ENCODE measurements at regions not wholly inside any gene's neighbourhood (a gene's known extent, or its start where the extent isn't known, plus 50 kb on each side); places are given as distances from the start of the nearest gene placed in this dataset.

DNA sequence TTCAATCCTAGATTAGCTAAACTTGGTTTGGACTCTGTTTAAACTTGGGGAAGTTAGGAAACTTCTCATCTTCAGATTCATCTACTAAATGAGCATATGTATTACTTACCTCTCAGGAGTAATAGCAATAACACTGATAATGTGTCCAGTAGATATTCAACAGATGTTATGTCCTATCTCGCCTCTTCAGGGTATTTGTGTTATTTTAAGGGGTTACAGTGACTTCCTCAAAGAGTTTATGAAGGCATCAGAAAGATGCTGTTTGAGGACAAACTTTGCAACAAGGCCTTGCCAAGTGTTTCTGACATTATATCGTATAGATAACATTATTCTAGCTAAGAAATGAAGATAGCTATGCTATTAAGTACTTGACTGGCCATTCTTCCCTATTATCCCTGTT is 522.3 kb downstream of the IGSF11 start:
- ChIA-PET POLR2A (no interaction called here), CTCF (interaction anchor here (1.1 kb wide), 1 partner anchor 698 kb away, joined by 3 read pairs; no protein-coding TSS in a partner anchor)
- TF ChIP-seq RAD21 (IDR thresholded peaks at IDR 0.05; ENCODE audit: low read length) (no peak), POLR2AphosphoS5 (IDR thresholded peaks at IDR 0.05; ENCODE audit: low read depth, low read length) (no peak), FOXM1 (IDR thresholded peaks at IDR 0.05; ENCODE audit: low read depth) (no peak), NRF1 (IDR thresholded peaks at IDR 0.05; ENCODE audit: low read depth, low read length) (no peak), SMC3 (IDR thresholded peaks at IDR 0.05; ENCODE audit: low read depth, low read length) (no peak), ZBTB33 (IDR thresholded peaks at IDR 0.05; ENCODE audit: borderline replicate concordance, low read depth) (no peak), EP300 (IDR thresholded peaks at IDR 0.05; ENCODE audit: borderline replicate concordance in 1 of 2, low read depth in 1 of 2, low read length in 1 of 2) (no peak), YY1 (IDR thresholded peaks at IDR 0.05; ENCODE audit: low read depth) (no peak), MEF2A (IDR thresholded peaks at IDR 0.05; ENCODE audit: borderline replicate concordance, low read depth) (no peak), CTCF (IDR thresholded peaks at IDR 0.05) (no peak)

GRCh38 chr3:118525077-118525476 is 509.6 kb downstream of the IGSF11 start:
- Histone ChIP-seq H3K9ac (no peak overlapping the region), H3K4me3 (ENCODE audit: low read depth in 2 of 2, low read length in 1 of 2) (no peak overlapping the region), H4K20me1 (ENCODE audit: insufficient read depth) (no peaks in the 10 kb centered on the region), H2AFZ (ENCODE audit: low read depth) (no peak overlapping the region), H3K27me3 (ENCODE audit: insufficient read depth) (no peaks in the 10 kb centered on the region), H3F3A (replicated peaks; ENCODE audit: insufficient read depth) (no peaks in the 10 kb centered on the region), H3K4me1 (ENCODE audit: control insufficient read depth in 1 of 2, insufficient read depth in 2 of 2, low read depth in 1 of 2, low read length in 1 of 2) (no peaks in the 10 kb centered on the region), H3K9me2 (no peaks in the 10 kb centered on the region), H3K27ac (ENCODE audit: low read depth in 2 of 2, low read length in 1 of 2) (no peak overlapping the region), H3K36me3 (replicated peaks in 1 of 2; ENCODE audit: control insufficient read depth in 1 of 2, insufficient read depth in 2 of 2, low read length in 1 of 2) (no peaks in the 10 kb centered on the region), H3K9me3 (no peaks in the 10 kb centered on the region), H3K79me2 (ENCODE audit: insufficient read depth) (no peaks in the 10 kb centered on the region), H3K4me2 (no peak overlapping the region)
- WGBS (ENCODE audit: low lambda C conversion rate) = 65% methylated on average over 2 of the region's 3 CpGs
- no peak for TF ChIP-seq JUND (IDR thresholded peaks at IDR 0.05)
- TF ChIP-seq FOSL2 (IDR thresholded peaks at IDR 0.05; ENCODE audit: borderline replicate concordance, low read depth) = no peak
- no peak for TF ChIP-seq ELF1 (IDR thresholded peaks at IDR 0.05)
- TF ChIP-seq ZBTB33 (IDR thresholded peaks at IDR 0.05; ENCODE audit: borderline replicate concordance, low read depth) = no peak
- no peak for TF ChIP-seq TAF1 (IDR thresholded peaks at IDR 0.05; ENCODE audit: borderline replicate concordance, low read depth, low read length)
- TF ChIP-seq TEAD4 (IDR thresholded peaks at IDR 0.05; ENCODE audit: borderline replicate concordance, insufficient read depth) = no peak
- no peak for TF ChIP-seq RFX5 (IDR thresholded peaks at IDR 0.05; ENCODE audit: low read length)
- TF ChIP-seq TCF12 (IDR thresholded peaks at IDR 0.05) = no peak
- no peak for TF ChIP-seq FOXM1 (IDR thresholded peaks at IDR 0.05; ENCODE audit: low read depth)
- TF ChIP-seq EP300 (IDR thresholded peaks at IDR 0.05; ENCODE audit: borderline replicate concordance in 1 of 2, low read depth in 1 of 2, low read length in 1 of 2) = no peak
- no peak for TF ChIP-seq SMC3 (IDR thresholded peaks at IDR 0.05; ENCODE audit: low read depth, low read length)
- ChIA-PET POLR2A (no interaction called here), CTCF (no interaction called here)
- DNase-seq = no peak

More for the DNA sequence above, 522.3 kb downstream of the IGSF11 start:
- H3K79me2 ChIP-seq (ENCODE audit: insufficient read depth) = no peaks in the 10 kb centered on the region
- H3K36me3 ChIP-seq (replicated peaks in 1 of 2; ENCODE audit: control insufficient read depth in 1 of 2, insufficient read depth in 2 of 2, low read length in 1 of 2) = no peaks in the 10 kb centered on the region
- H3K4me1 ChIP-seq (ENCODE audit: control insufficient read depth in 1 of 2, insufficient read depth in 2 of 2, low read depth in 1 of 2, low read length in 1 of 2) = no peaks in the 10 kb centered on the region
- no peak overlapping the region for H3K4me2 ChIP-seq
- H3F3A ChIP-seq (replicated peaks; ENCODE audit: insufficient read depth) = no peaks in the 10 kb centered on the region
- no peak overlapping the region for H3K27ac ChIP-seq (ENCODE audit: low read depth in 2 of 2, low read length in 1 of 2)
- no peaks in the 10 kb centered on the region for H4K20me1 ChIP-seq (ENCODE audit: insufficient read depth)
- H3K9ac ChIP-seq = no peak overlapping the region
- H3K4me3 ChIP-seq (ENCODE audit: low read depth in 2 of 2, low read length in 1 of 2) = no peak overlapping the region
- no peaks in the 10 kb centered on the region for H3K27me3 ChIP-seq (ENCODE audit: insufficient read depth)
- no peak for DNase-seq
- H3K9me2 ChIP-seq = no peaks in the 10 kb centered on the region
- H3K9me3 ChIP-seq = no peaks in the 10 kb centered on the region
- WGBS (ENCODE audit: low lambda C conversion rate) = 34% methylated on average over 2 of the region's 2 CpGs
- no peak overlapping the region for H2AFZ ChIP-seq (ENCODE audit: low read depth)
